Neural progenitor cell (in vitro differentiated cells): ENCODE measurements at regions not wholly inside any gene's neighbourhood (a gene's known extent, or its start where the extent isn't known, plus 50 kb on each side); places are given as distances from the start of the nearest gene placed in this dataset.

ENCODE experiments used
- DNase-seq: peaks from one replicate; pipeline ENCODE4 v3.0.0-alpha.2; 2016; ENCODE audit warnings: low spot score
- H2AFZ ChIP-seq: fragments of 200-600 bp; sonication (generic); replicated peaks from 2 replicates; pipeline ENCODE4 v1.6.1; 2016; ENCODE audit warnings: antibody characterized with exemption
- H3F3A ChIP-seq: fragments of 200-600 bp; sonication (generic); 2 replicates; pipeline ENCODE4 v1.6.1; 2016; ENCODE audit warnings: antibody characterized with exemption, low read depth
- H3K27ac ChIP-seq: fragments of 200-600 bp; sonication (generic); 2 replicates; pipeline ENCODE4 v1.5.1; 2016; ENCODE audit warnings: mild to moderate bottlenecking
- H3K27me3 ChIP-seq: fragments of 200-600 bp; sonication (generic); 2 replicates; pipeline ENCODE4 v1.6.1; 2016; ENCODE audit warnings: mild to moderate bottlenecking, moderate library complexity
- H3K36me3 ChIP-seq: fragments of 200-600 bp; sonication (generic); 2 replicates; pipeline ENCODE4 v1.5.1; 2016
- H3K4me1 ChIP-seq: fragments of 200-600 bp; sonication (generic); 2 replicates; pipeline ENCODE4 v1.6.1; 2016; ENCODE audit warnings: mixed run types
- H3K4me2 ChIP-seq: fragments of 200-600 bp; sonication (generic); 2 replicates; pipeline ENCODE4 v1.6.1; 2016
- H3K4me3 ChIP-seq: fragments of 200-600 bp; sonication (generic); 2 replicates; pipeline ENCODE4 v1.5.1; 2016
- H3K79me2 ChIP-seq: fragments of 200-600 bp; sonication (generic); 2 replicates; pipeline ENCODE4 v1.6.1; 2016; ENCODE audit warnings: low read depth
- H3K9ac ChIP-seq: fragments of 200-600 bp; sonication (generic); 2 replicates; pipeline ENCODE4 v1.6.1; 2016
- H3K9me3 ChIP-seq: fragments of 200-600 bp; sonication (generic); 2 replicates; pipeline ENCODE4 v1.5.1; 2016; ENCODE audit warnings: low read depth
- H4K20me1 ChIP-seq: fragments of 200-600 bp; sonication (generic); 2 replicates; pipeline ENCODE4 v1.6.1; 2016; ENCODE audit warnings: low read depth
- H3K27ac Mint-ChIP-seq: 3 replicates; pipeline ENCODE4 v1.8.0; 2021; ENCODE audit warnings: mixed read lengths
- H3K27me3 Mint-ChIP-seq: 2 replicates; pipeline ENCODE4 v1.8.0; 2022; ENCODE audit warnings: low read depth, mild to moderate bottlenecking, inconsistent platforms, moderate library complexity, mixed read lengths; ENCODE audit not compliant: insufficient read depth
- H3K36me3 Mint-ChIP-seq: 3 replicates; pipeline ENCODE4 v1.8.0; 2021; ENCODE audit warnings: mixed read lengths
- H3K4me1 Mint-ChIP-seq: 3 replicates; pipeline ENCODE4 v1.8.0; 2021; ENCODE audit warnings: mixed read lengths
- H3K4me3 Mint-ChIP-seq: 3 replicates; pipeline ENCODE4 v1.8.0; 2021; ENCODE audit warnings: mild to moderate bottlenecking, moderate library complexity, mixed read lengths
- H3K9me3 Mint-ChIP-seq: 3 replicates; pipeline ENCODE4 v1.8.0; 2020; ENCODE audit warnings: mixed read lengths
- CTCF ChIP-seq: fragments of 200-600 bp; sonication (generic); IDR thresholded peaks from 2 replicates; pipeline ENCODE4 v1.5.1; 2017; ENCODE audit warnings: antibody characterized with exemption, mild to moderate bottlenecking
- EZH2 ChIP-seq: fragments of 200-600 bp; sonication (generic); IDR thresholded peaks from 2 replicates; pipeline ENCODE4 v1.6.1; 2017; ENCODE audit warnings: antibody characterized with exemption, mild to moderate bottlenecking, moderate library complexity
- EZH2phosphoT487 ChIP-seq: fragments of 200-600 bp; sonication (generic); IDR thresholded peaks from 2 replicates; pipeline ENCODE4 v1.6.1; 2017; ENCODE audit warnings: antibody characterized with exemption

GRCh38 chr7:34406848-34407530 lies 251.0 kb upstream of the NPSR1 start:
- no peaks in the 10 kb centered on the region for H3K27me3 ChIP-seq
- no peaks in the 10 kb centered on the region for H3K79me2 ChIP-seq
- no peak for DNase-seq
- H3K4me3 ChIP-seq: no peak overlapping the region
- peak overlapping the region; percentile 5 for H3K4me3 Mint-ChIP-seq
- no peak for TF ChIP-seq CTCF
- TF ChIP-seq EZH2: no peak
- no peak for TF ChIP-seq EZH2phosphoT487
- peaks cover 13% of the 10 kb centered on the region for H3K4me1 ChIP-seq
- H3K27ac ChIP-seq: no peak overlapping the region
- no peak overlapping the region for H3K27ac Mint-ChIP-seq
- no peaks in the 10 kb centered on the region for H3K9me3 ChIP-seq
- no peaks in the 10 kb centered on the region for H4K20me1 ChIP-seq
- H3F3A ChIP-seq: no peaks in the 10 kb centered on the region
- H3K9me3 Mint-ChIP-seq: no peaks in the 10 kb centered on the region
- H3K27me3 Mint-ChIP-seq: peaks cover 8% of the 10 kb centered on the region
- no peaks in the 10 kb centered on the region for H3K36me3 ChIP-seq
- peaks cover 18% of the 10 kb centered on the region for H3K4me1 Mint-ChIP-seq
- no peak overlapping the region for H3K9ac ChIP-seq
- H2AFZ ChIP-seq: no peak overlapping the region
- no peaks in the 10 kb centered on the region for H3K36me3 Mint-ChIP-seq
- H3K4me2 ChIP-seq: no peak overlapping the region

GRCh38 chr7:34407586-34407985 lies 250.4 kb upstream of the NPSR1 start:
- Mint-ChIP-seq H3K4me3 (no peak overlapping the region), H3K27me3 (peaks cover 8% of the 10 kb centered on the region), H3K4me1 (peaks cover 18% of the 10 kb centered on the region), H3K36me3 (no peaks in the 10 kb centered on the region), H3K27ac (no peak overlapping the region), H3K9me3 (no peaks in the 10 kb centered on the region)
- no peak overlapping the region for H2AFZ ChIP-seq
- no peak overlapping the region for H3K4me3 ChIP-seq
- H3K79me2 ChIP-seq: no peaks in the 10 kb centered on the region
- no peak for DNase-seq
- no peaks in the 10 kb centered on the region for H3K9me3 ChIP-seq
- no peak overlapping the region for H3K4me2 ChIP-seq
- peaks cover 13% of the 10 kb centered on the region for H3K4me1 ChIP-seq
- no peaks in the 10 kb centered on the region for H3K27me3 ChIP-seq
- no peaks in the 10 kb centered on the region for H4K20me1 ChIP-seq
- TF ChIP-seq EZH2phosphoT487 (no peak), CTCF (no peak), EZH2 (no peak)
- H3K27ac ChIP-seq: no peak overlapping the region
- H3F3A ChIP-seq: no peaks in the 10 kb centered on the region
- no peaks in the 10 kb centered on the region for H3K36me3 ChIP-seq
- H3K9ac ChIP-seq: no peak overlapping the region

GRCh38 chr7:34417781-34418180 lies 240.2 kb upstream of the NPSR1 start:
- Mint-ChIP-seq H3K9me3 (peaks cover 2% of the 10 kb centered on the region), H3K27me3 (peaks cover 2% of the 10 kb centered on the region), H3K4me1 (peaks cover 10% of the 10 kb centered on the region), H3K4me3 (no peak overlapping the region), H3K27ac (no peak overlapping the region), H3K36me3 (no peaks in the 10 kb centered on the region)
- no peak for DNase-seq
- Histone ChIP-seq H3K79me2 (no peaks in the 10 kb centered on the region), H3F3A (no peaks in the 10 kb centered on the region), H3K4me2 (no peak overlapping the region), H3K9me3 (no peaks in the 10 kb centered on the region), H3K36me3 (no peaks in the 10 kb centered on the region), H3K27me3 (no peaks in the 10 kb centered on the region), H2AFZ (peak overlapping the region; percentile 44), H4K20me1 (no peaks in the 10 kb centered on the region), H3K27ac (peak overlapping the region; percentile 55), H3K4me3 (no peak overlapping the region), H3K4me1 (no peaks in the 10 kb centered on the region), H3K9ac (no peak overlapping the region)
- no peak for TF ChIP-seq EZH2phosphoT487
- TF ChIP-seq EZH2: no peak
- TF ChIP-seq CTCF: no peak
